H1 (cell line): ENCODE measurements at regions not wholly inside any gene's neighbourhood (a gene's known extent, or its start where the extent isn't known, plus 50 kb on each side); places are given as distances from the start of the nearest gene placed in this dataset.

Experiments used
- CTCF ChIA-PET: fragments of 300-600 bp; sonication (Branson Sonifier 250); formaldehyde crosslinking; loops from one replicate; lab custom pipeline; 2021; ENCODE audit not compliant: partially characterized antibody; lab: Charles Lee
- POLR2A ChIA-PET: fragments of 300-600 bp; sonication (Branson Sonifier 250); formaldehyde crosslinking; loops from one replicate; lab custom pipeline; 2021; ENCODE audit warnings: inconsistent platforms; ENCODE audit not compliant: partially characterized antibody; lab: Charles Lee
- DNase-seq, 2 experiments: peaks; one replicate each; pipeline versions ENCODE4 v3.0.0 to v3.0.0-alpha.2; 2010 to 2022; ENCODE audit warnings: low spot score in 2 of 2, low read depth in 1 of 2, mixed read lengths in 1 of 2
- FAIRE-seq: peaks from 2 replicates; lab custom pipeline; 2011; peaks lifted over from hg19 to GRCh38; lab: Jason Lieb, UNC
- H2AFZ ChIP-seq: 2 replicates; pipeline ENCODE4 v1.8.1; 2012; ENCODE audit warnings: low read length, inconsistent platforms
- H2AK5ac ChIP-seq: 2 replicates; pipeline ENCODE4 v1.6.1; 2013; ENCODE audit warnings: low read depth, low read length
- H2BK120ac ChIP-seq: replicated peaks from 2 replicates; pipeline ENCODE3; 2013; ENCODE audit warnings: low read depth, low read length, inconsistent platforms
- H2BK12ac ChIP-seq: 2 replicates; pipeline ENCODE4 v1.6.1; 2013; ENCODE audit warnings: low read depth, low read length
- H2BK15ac ChIP-seq: 2 replicates; pipeline ENCODE4 v1.6.1; 2013; ENCODE audit warnings: low read length
- H2BK20ac ChIP-seq: 2 replicates; pipeline ENCODE4 v1.6.1; 2013; ENCODE audit warnings: low read length
- H2BK5ac ChIP-seq: 2 replicates; pipeline ENCODE4 v1.6.1; 2013; ENCODE audit warnings: low read depth, low read length
- H3K14ac ChIP-seq: 2 replicates; pipeline ENCODE4 v1.6.1; 2013; ENCODE audit warnings: inconsistent platforms; ENCODE audit not compliant: insufficient read length
- H3K18ac ChIP-seq: 2 replicates; pipeline ENCODE4 v1.6.1; 2013; ENCODE audit warnings: low read length; ENCODE audit errors: extremely low read depth
- H3K23ac ChIP-seq: 2 replicates; pipeline ENCODE4 v1.6.1; 2013; ENCODE audit warnings: inconsistent platforms; ENCODE audit not compliant: insufficient read length
- H3K23me2 ChIP-seq: 2 replicates; pipeline ENCODE4 v1.6.1; 2013; ENCODE audit warnings: low read depth, low read length
- H3K27ac ChIP-seq: 2 replicates; pipeline ENCODE4 v1.6.1; 2011; ENCODE audit warnings: low read depth, low read length, inconsistent platforms
- H3K27me3 ChIP-seq, 4 experiments: replicated peaks in 1 of 4; 1 replicate in 1 of 4; 2 replicates in 3 of 4; pipeline versions ENCODE4 v1.6.1 to v1.8.1; 2011 to 2013; ENCODE audit warnings: low read length in 3 of 4, mild to moderate bottlenecking in 3 of 4, inconsistent platforms in 2 of 4, mixed read lengths in 2 of 4, moderate library complexity in 1 of 4; ENCODE audit not compliant: control insufficient read depth in 3 of 4, insufficient read depth in 3 of 4; ENCODE audit errors: extremely low read depth in 1 of 4
- H3K36me3 ChIP-seq, 4 experiments: 2 replicates each; pipeline versions ENCODE4 v1.6.1 to v1.8.1; 2011 to 2013; ENCODE audit warnings: mild to moderate bottlenecking in 4 of 4, low read length in 3 of 4, moderate library complexity in 2 of 4, control low read depth in 1 of 4, inconsistent platforms in 1 of 4; ENCODE audit not compliant: insufficient read depth in 4 of 4, control insufficient read depth in 2 of 4
- H3K4ac ChIP-seq: replicated peaks from 2 replicates; pipeline ENCODE3; 2013; ENCODE audit warnings: low read length, low read depth, mixed read lengths, inconsistent platforms; ENCODE audit not compliant: insufficient read length
- H3K4me1 ChIP-seq, 4 experiments: replicated peaks in 1 of 4; 1 replicate in 1 of 4; 2 replicates in 3 of 4; pipeline versions ENCODE4 v1.6.1 to v1.8.1; 2011 to 2013; ENCODE audit warnings: low read length in 3 of 4, inconsistent platforms in 2 of 4, mixed read lengths in 1 of 4; ENCODE audit not compliant: insufficient read depth in 4 of 4, control insufficient read depth in 3 of 4
- H3K4me2 ChIP-seq, 2 experiments: 2 replicates each; pipeline versions ENCODE4 v1.6.1 to v1.8.1; 2011 to 2013; ENCODE audit warnings: low read depth in 2 of 2, low read length in 2 of 2, control low read depth in 1 of 2, inconsistent platforms in 1 of 2, mild to moderate bottlenecking in 1 of 2; ENCODE audit not compliant: insufficient read depth in 1 of 2
- H3K4me3 ChIP-seq, 4 experiments: fragments of 200-600, 300-600 bp in 1 of 4; sonication (generic), shearing (Covaris generic), sonication (Bioruptor Twin) in 1 of 4; 2 replicates each; pipeline versions ENCODE4 v1.5.1 to v1.8.1; 2011 to 2016; ENCODE audit warnings: low read length in 4 of 4, low read depth in 3 of 4, control low read depth in 2 of 4, inconsistent platforms in 2 of 4, mild to moderate bottlenecking in 2 of 4, mixed read lengths in 1 of 4, moderate library complexity in 1 of 4; ENCODE audit not compliant: insufficient read depth in 2 of 4; ENCODE audit errors: extremely low read depth in 1 of 4
- H3K56ac ChIP-seq: replicated peaks from 2 replicates; pipeline ENCODE3; 2013; ENCODE audit warnings: low read depth, mild to moderate bottlenecking, mixed read lengths, low read length, inconsistent platforms; ENCODE audit not compliant: insufficient read length
- H3K79me1 ChIP-seq: 2 replicates; pipeline ENCODE4 v1.6.1; 2013; ENCODE audit warnings: low read depth, low read length, control low read depth
- H3K79me2 ChIP-seq, 2 experiments: 2 replicates each; pipeline versions ENCODE4 v1.6.1 to v1.8.1; 2012 to 2013; ENCODE audit warnings: low read length in 2 of 2, mild to moderate bottlenecking in 2 of 2, inconsistent platforms in 1 of 2; ENCODE audit not compliant: insufficient read depth in 2 of 2, control insufficient read depth in 1 of 2
- H3K9ac ChIP-seq, 4 experiments: replicated peaks in 1 of 4; 1 replicate in 1 of 4; 2 replicates in 3 of 4; pipeline versions ENCODE4 v1.6.1 to v1.8.1; 2011 to 2013; ENCODE audit warnings: low read depth in 3 of 4, low read length in 3 of 4, control low read depth in 2 of 4, mild to moderate bottlenecking in 2 of 4, moderate library complexity in 2 of 4, inconsistent platforms in 1 of 4; ENCODE audit errors: extremely low read depth in 1 of 4
- H3K9me3 ChIP-seq, 2 experiments: 2 replicates each; pipeline versions ENCODE4 v1.6.1 to v1.8.1; 2012 to 2013; ENCODE audit warnings: mild to moderate bottlenecking in 2 of 2, moderate library complexity in 2 of 2, control low read depth in 1 of 2, inconsistent platforms in 1 of 2, low read depth in 1 of 2, low read length in 1 of 2, mixed read lengths in 1 of 2; ENCODE audit not compliant: insufficient read depth in 2 of 2
- H4K20me1 ChIP-seq, 2 experiments: replicated peaks in 1 of 2; 2 replicates each; pipeline versions ENCODE3 to v1.8.1; 2011 to 2013; ENCODE audit warnings: inconsistent platforms in 2 of 2, low read length in 2 of 2, mild to moderate bottlenecking in 1 of 2; ENCODE audit not compliant: insufficient read depth in 2 of 2, control insufficient read depth in 1 of 2
- H4K5ac ChIP-seq: 2 replicates; pipeline ENCODE4 v1.6.1; 2013; ENCODE audit warnings: low read length, low read depth, mixed read lengths, inconsistent platforms; ENCODE audit not compliant: insufficient read length
- H4K8ac ChIP-seq: 2 replicates; pipeline ENCODE4 v1.8.0; 2013; ENCODE audit warnings: mild to moderate bottlenecking, moderate library complexity, low read length, inconsistent platforms; ENCODE audit not compliant: insufficient read depth; ENCODE audit errors: extremely low read depth
- H4K91ac ChIP-seq: replicated peaks from 2 replicates; pipeline ENCODE3; 2013; ENCODE audit warnings: low read length, mixed read lengths, inconsistent platforms; ENCODE audit not compliant: insufficient read length
- BCL11A ChIP-seq, 2 experiments: IDR thresholded peaks; one replicate each; pipeline ENCODE4 v1.6.1; 2011; ENCODE audit warnings: low read depth in 2 of 2, low read length in 2 of 2, mild to moderate bottlenecking in 2 of 2
- CBX8 ChIP-seq: fragments of 300-800, 300-1000 bp; sonication (generic); IDR thresholded peaks from 2 replicates; pipeline ENCODE4 v1.7.1; 2016; ENCODE audit warnings: low read depth, low read length, borderline replicate concordance
- CREB1 ChIP-seq: IDR thresholded peaks from 2 replicates; pipeline ENCODE4 v1.6.1; 2012; ENCODE audit warnings: inconsistent platforms
- FOSL1 ChIP-seq: IDR thresholded peaks from 2 replicates; pipeline ENCODE4 v1.6.1; 2011; ENCODE audit warnings: mild to moderate bottlenecking, low read depth, low read length, moderate library complexity; ENCODE audit not compliant: insufficient read depth
- JUND ChIP-seq: IDR thresholded peaks from 2 replicates; pipeline ENCODE4 v1.6.1; 2011; ENCODE audit warnings: mild to moderate bottlenecking, improper control_type of control experiment, low read length
- KDM4A ChIP-seq: IDR thresholded peaks from one replicate; pipeline ENCODE4 v1.7.1; 2012; ENCODE audit warnings: low read depth, mild to moderate bottlenecking, moderate library complexity, low read length, inconsistent platforms; ENCODE audit not compliant: severe bottlenecking
- PHF8 ChIP-seq: fragments of 200-600 bp; sonication (generic); conservative IDR thresholded peaks from 2 replicates; pipeline ENCODE4 v1.7.1; 2012; ENCODE audit warnings: low read depth, mild to moderate bottlenecking, inconsistent platforms, low read length, moderate library complexity
- POU5F1 ChIP-seq: IDR thresholded peaks from 2 replicates; pipeline ENCODE4 v1.6.1; 2011; ENCODE audit warnings: low read depth, mild to moderate bottlenecking, low read length, moderate library complexity
- RBBP5 ChIP-seq: IDR thresholded peaks from 2 replicates; pipeline ENCODE4 v1.7.1; 2012; ENCODE audit warnings: low read depth, mild to moderate bottlenecking, inconsistent platforms, low read length, moderate library complexity, borderline replicate concordance
- SAP30 ChIP-seq: fragments of 300-600 bp; sonication (generic); IDR thresholded peaks from 2 replicates; pipeline ENCODE4 v1.7.1; 2012; ENCODE audit warnings: low read length, moderate library complexity, mild to moderate bottlenecking, inconsistent platforms; ENCODE audit not compliant: insufficient read depth, insufficient replicate concordance
- SIN3A ChIP-seq, 2 experiments: IDR thresholded peaks in 1 of 2; conservative IDR thresholded peaks in 1 of 2; 2 replicates each; pipeline ENCODE4 v1.6.1; 2011 to 2012; ENCODE audit warnings: low read length in 2 of 2, improper control_type of control experiment in 1 of 2, low read depth in 1 of 2, mild to moderate bottlenecking in 1 of 2
- WGBS, 2 experiments: shearing (Covaris generic) in 1 of 2; methylation state at CpG; one replicate each; pipeline versions ENCODE4 v1.1.6 to v1.1.7; 2013 to 2015; ENCODE audit warnings: low lambda C conversion rate in 2 of 2, mixed read lengths in 2 of 2, inconsistent platforms in 1 of 2, low coverage in 1 of 2, missing lambda C conversion rate in 1 of 2; ENCODE audit not compliant: insufficient replicate concordance in 2 of 2, insufficient coverage in 1 of 2, insufficient read length in 1 of 2; ENCODE audit errors: extremely low coverage in 1 of 2, missing lambda C conversion rate in 1 of 2; 5-methylcytosine and 5-hydroxymethylcytosine counted together
- TF ChIP-seq, protein P1 (sequence below): IDR thresholded peaks from 2 replicates; pipeline ENCODE4 v1.6.1; 2012; ENCODE audit warnings: low read length, inconsistent platforms

DNA sequence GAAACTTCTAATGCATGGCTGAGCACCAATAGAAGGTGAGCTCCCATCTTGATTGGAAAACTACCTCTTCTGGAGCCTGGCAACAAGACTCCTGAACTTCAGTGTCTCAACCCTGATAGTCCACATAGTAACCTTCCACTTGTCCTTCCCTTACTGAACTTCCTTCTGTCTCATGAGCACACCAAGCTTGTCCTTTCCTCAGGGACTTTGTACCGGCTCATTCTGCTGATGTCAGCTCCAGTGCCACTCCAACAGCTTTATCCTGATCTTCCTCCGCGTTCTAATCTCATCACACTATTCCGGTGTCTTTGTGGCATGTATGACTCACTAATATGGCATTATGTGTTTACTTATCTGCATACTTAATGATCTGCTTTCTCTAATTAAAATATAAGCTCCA is 862.0 kb upstream of the ID2 start:
- H2BK20ac ChIP-seq, result no peak overlapping the region
- H3K36me3 ChIP-seq, result no peaks in the 10 kb centered on the region
- no peak overlapping the region for H3K14ac ChIP-seq
- no peaks in the 10 kb centered on the region for H3K4me1 ChIP-seq
- DNase-seq (no peak), FAIRE-seq (no peak)
- ChIA-PET POLR2A (interaction anchor here (0.9 to 1.4 kb wide), 2 partner anchors 24 to 59 kb away, joined by 3 read pairs; no protein-coding TSS in a partner anchor), CTCF (interaction anchor here (0.7 to 1.2 kb wide), 2 partner anchors 42 to 861 kb away, joined by 3 read pairs; no protein-coding TSS in a partner anchor)
- H3K79me1 ChIP-seq, result no peaks in the 10 kb centered on the region
- no peak overlapping the region for H2BK12ac ChIP-seq
- H3K4me2 ChIP-seq, result no peak overlapping the region
- 89% methylated on average over 4 of the region's 4 CpGs; no CpG with 5 or more reads in 1 of the 2 experiments for WGBS, 2 experiments
- H4K8ac ChIP-seq, result no peak overlapping the region
- no peak overlapping the region for H3K9ac ChIP-seq
- H3K23me2 ChIP-seq, result peaks cover 3% of the 10 kb centered on the region; the same call in 1 of the 2 replicates
- H4K20me1 ChIP-seq, result no peaks in the 10 kb centered on the region
- no peaks in the 10 kb centered on the region for H3K79me2 ChIP-seq
- H2BK120ac ChIP-seq, result no peak overlapping the region
- no peak overlapping the region for H2BK5ac ChIP-seq
- no peak overlapping the region for H3K27ac ChIP-seq
- no peak overlapping the region for H3K56ac ChIP-seq
- no peak overlapping the region for H3K18ac ChIP-seq
- H3K4ac ChIP-seq, result no peak overlapping the region
- no peak overlapping the region for H3K23ac ChIP-seq
- H4K5ac ChIP-seq, result no peak overlapping the region
- H3K9me3 ChIP-seq, result no peaks in the 10 kb centered on the region
- H2BK15ac ChIP-seq, result peak overlapping the region; percentile 50; the same call in 1 of the 2 replicates
- H3K4me3 ChIP-seq, result no peak overlapping the region
- H2AK5ac ChIP-seq, result no peak overlapping the region
- H2AFZ ChIP-seq, result 0 out of 2 replicates have a peak overlapping the region, but pooled peaks have one; percentile 70
- no peak overlapping the region for H4K91ac ChIP-seq
- peaks cover 0 to 4% (median 0%) of the 10 kb centered on the region in 4 experiments; a peak in 1 of 7 replicates for H3K27me3 ChIP-seq
- TF ChIP-seq PHF8 (no peak), BCL11A (IDR thresholded peaks at IDR 0.05; ENCODE audit: low read depth in 2 of 2, low read length in 2 of 2) (no peak), CBX8 (no peak), POU5F1 (no peak), RBBP5 (no peak), FOSL1 (no peak), SIN3A (conservative IDR thresholded peaks at IDR 0.05 in 1 of 2, IDR thresholded peaks at IDR 0.05 in 1 of 2; ENCODE audit: low read depth in 1 of 2, low read length in 2 of 2) (no peak), CREB1 (no peak), KDM4A (no peak), JUND (no peak), SAP30 (no peak)
- TF ChIP-seq, protein P1, sequence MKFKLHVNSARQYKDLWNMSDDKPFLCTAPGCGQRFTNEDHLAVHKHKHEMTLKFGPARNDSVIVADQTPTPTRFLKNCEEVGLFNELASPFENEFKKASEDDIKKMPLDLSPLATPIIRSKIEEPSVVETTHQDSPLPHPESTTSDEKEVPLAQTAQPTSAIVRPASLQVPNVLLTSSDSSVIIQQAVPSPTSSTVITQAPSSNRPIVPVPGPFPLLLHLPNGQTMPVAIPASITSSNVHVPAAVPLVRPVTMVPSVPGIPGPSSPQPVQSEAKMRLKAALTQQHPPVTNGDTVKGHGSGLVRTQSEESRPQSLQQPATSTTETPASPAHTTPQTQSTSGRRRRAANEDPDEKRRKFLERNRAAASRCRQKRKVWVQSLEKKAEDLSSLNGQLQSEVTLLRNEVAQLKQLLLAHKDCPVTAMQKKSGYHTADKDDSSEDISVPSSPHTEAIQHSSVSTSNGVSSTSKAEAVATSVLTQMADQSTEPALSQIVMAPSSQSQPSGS, result no peak
